ENCODE measurements at regions not wholly inside any gene's neighbourhood (a gene's known extent, or its start where the extent isn't known, plus 50 kb on each side); places are given as distances from the start of the nearest gene placed in this dataset.

DNA sequence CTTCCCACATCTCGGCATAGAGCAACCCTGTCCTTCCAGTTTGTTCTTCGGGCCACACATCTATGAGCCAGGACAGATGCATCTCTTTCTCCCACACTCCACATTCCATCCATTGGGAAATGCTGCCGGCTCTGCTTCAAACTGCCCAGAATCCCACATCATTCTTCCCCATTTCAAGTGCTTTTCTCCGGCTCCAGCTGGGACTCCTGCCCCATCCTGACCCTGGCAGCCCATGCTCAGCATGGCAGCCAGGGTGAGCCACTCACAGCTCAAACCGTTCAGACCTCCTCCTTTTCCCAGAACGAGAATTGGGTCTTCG is 132.8 kb upstream of the SDK2 start:
- POLR2A ChIA-PET, result no interaction called here
- no peak for DNase-seq (ENCODE audit: low read depth, low spot score)
- H3K4me3 ChIP-seq (ENCODE audit: low read depth, low read length), result no peak overlapping the region
- TF ChIP-seq, protein P1, sequence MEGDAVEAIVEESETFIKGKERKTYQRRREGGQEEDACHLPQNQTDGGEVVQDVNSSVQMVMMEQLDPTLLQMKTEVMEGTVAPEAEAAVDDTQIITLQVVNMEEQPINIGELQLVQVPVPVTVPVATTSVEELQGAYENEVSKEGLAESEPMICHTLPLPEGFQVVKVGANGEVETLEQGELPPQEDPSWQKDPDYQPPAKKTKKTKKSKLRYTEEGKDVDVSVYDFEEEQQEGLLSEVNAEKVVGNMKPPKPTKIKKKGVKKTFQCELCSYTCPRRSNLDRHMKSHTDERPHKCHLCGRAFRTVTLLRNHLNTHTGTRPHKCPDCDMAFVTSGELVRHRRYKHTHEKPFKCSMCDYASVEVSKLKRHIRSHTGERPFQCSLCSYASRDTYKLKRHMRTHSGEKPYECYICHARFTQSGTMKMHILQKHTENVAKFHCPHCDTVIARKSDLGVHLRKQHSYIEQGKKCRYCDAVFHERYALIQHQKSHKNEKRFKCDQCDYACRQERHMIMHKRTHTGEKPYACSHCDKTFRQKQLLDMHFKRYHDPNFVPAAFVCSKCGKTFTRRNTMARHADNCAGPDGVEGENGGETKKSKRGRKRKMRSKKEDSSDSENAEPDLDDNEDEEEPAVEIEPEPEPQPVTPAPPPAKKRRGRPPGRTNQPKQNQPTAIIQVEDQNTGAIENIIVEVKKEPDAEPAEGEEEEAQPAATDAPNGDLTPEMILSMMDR (IDR thresholded peaks at IDR 0.05; ENCODE audit: insufficient read depth, low read length, missing control alignments), result no peak
- CTCF ChIA-PET, result no interaction called here

DNA sequence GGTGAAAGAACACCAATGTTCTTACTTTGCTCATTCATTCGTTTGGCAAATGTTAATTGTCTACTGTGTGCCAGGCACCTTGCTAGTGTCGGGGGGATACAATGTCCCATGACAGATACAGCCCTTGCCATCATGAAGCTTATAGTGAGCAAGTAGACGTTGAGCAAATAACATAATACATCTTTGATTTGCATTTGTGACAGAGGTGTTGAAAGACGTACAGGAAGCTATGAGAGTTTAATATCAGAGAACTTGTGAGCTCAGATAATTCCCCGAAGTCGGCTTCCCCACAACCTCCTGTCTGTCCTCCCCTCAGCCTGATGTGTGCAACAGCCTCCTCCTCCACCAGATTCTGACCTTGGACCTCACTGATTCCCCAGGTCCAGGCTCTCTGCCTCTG is 138.0 kb upstream of the SDK2 start:
- no peak for DNase-seq (ENCODE audit: low read depth, low spot score)
- POLR2A ChIA-PET, result no interaction called here
- TF ChIP-seq, protein P1 (IDR thresholded peaks at IDR 0.05; ENCODE audit: insufficient read depth, low read length, missing control alignments), result no peak
- CTCF ChIA-PET, result no interaction called here
- no peak overlapping the region for H3K4me3 ChIP-seq (ENCODE audit: low read depth, low read length)

DNA sequence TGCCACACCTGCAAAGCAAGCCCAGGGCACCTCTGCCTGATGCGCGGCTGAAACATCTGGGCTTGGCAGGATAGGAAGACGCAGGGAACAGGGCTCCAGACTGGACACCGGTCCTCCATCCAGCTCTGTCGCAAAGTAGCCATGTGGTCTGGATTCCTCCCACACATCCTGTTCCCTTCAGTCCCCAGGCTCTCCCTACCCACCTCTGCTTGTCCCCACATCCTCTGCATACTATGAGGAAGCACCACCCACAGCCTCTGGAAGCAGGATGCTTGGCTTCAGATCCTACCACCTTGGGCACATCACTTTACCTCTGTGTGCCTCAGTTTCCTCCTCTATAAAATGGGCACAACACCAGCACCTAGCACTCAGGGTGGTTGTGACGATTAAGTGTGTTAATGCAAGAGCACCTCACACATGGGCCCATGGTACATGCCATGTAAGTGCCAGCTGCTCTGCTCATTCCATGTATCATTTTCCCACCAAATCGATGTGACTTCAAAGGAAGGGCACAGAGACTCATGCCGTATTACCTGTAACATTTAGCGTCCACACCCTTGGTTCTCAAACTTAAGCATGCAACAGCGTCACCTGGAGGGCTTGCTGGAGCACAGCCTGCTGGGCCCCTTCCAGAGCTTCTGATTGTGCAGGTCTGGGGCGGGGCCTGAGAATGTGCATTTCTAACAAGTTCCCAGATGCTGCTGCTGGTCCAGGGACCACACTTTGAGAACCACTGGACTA is 138.6 kb upstream of the SDK2 start:
- ChIA-PET CTCF (no interaction called here), POLR2A (no interaction called here)
- no peak for DNase-seq (ENCODE audit: low read depth, low spot score)
- no peak overlapping the region for H3K4me3 ChIP-seq (ENCODE audit: low read depth, low read length)
- TF ChIP-seq, protein P1 (IDR thresholded peaks at IDR 0.05; ENCODE audit: insufficient read depth, low read length, missing control alignments), result no peak

DNA sequence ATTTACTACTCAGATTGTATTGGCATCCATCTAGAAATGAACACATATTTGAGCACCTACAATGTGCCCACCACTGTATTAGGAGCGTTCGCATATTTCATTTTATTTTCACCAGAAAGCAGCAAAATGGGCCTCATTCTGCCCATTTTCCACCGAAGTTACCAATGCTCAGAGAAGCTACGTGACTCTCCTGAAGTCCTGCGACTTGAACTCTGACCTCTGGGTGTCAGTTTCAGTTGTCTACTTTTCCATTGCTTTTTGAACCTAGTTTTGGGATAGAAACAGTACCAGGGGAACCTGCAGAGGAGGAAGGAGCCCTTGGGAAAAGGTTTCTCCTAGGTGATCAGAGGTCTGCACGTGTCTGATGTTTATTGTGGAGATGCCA is 139.1 kb upstream of the SDK2 start:
- POLR2A ChIA-PET, result no interaction called here
- CTCF ChIA-PET, result no interaction called here
- no peak overlapping the region for H3K4me3 ChIP-seq (ENCODE audit: low read depth, low read length)
- no peak for DNase-seq (ENCODE audit: low read depth, low spot score)
- TF ChIP-seq, protein P1 (IDR thresholded peaks at IDR 0.05; ENCODE audit: insufficient read depth, low read length, missing control alignments), result no peak

DNA sequence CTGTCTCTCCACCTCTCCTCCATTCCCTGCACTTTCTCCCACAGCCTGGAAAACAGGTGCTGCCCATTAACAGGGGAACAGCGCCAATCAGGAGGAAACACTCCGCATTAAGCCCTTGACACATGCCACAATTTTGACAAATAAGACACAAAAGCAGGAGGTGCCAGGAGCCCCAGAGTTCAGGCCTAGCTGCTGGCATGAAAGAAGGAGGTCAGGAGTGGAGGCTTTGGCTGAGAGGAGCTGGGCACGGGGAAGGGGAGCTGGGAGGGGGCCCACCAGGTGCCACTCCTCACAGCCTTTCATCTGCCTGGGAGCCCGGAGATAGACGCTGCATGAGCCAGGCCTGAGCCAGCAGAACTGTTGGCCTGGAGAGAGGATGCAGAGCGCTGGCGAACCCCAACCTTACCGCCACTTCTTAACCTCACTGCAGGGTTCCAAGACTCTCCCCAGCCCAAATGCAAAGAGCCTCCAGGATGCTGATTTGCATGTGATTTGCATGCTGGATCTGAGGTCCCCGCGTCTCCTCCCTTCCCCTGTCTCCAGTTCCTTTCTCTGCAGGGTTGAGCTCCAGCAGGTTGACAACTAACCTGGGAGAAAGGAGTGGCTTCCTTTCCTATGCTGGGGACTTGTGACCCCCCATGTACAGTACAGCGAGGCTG is 139.8 kb upstream of the SDK2 start:
- DNase-seq (ENCODE audit: low read depth, low spot score), result no peak
- POLR2A ChIA-PET, result no interaction called here
- CTCF ChIA-PET, result no interaction called here
- H3K4me3 ChIP-seq (ENCODE audit: low read depth, low read length), result no peak overlapping the region
- TF ChIP-seq, protein P1 (IDR thresholded peaks at IDR 0.05; ENCODE audit: insufficient read depth, low read length, missing control alignments), result no peak

DNA sequence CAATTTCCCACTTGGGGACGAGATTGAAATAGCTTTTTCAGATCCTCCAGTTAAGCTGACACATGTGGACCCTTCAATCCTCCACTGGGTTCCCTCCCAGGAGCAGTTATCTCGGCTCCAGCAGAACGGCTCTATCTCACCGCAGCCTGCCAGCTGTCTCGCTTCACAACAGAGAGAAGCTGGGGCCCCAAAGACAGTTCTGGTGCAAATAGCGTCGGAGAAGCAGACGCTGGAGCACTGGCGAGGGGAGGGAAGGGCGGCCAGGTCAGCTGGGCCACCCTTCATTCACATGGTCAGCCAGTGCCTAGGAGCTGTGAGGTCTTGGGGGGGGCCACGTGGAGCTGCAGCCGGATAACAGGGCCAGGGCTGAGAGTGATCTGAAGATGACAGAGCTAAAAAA is 141.3 kb upstream of the SDK2 start:
- no peak overlapping the region for H3K4me3 ChIP-seq (ENCODE audit: low read depth, low read length)
- POLR2A ChIA-PET, result no interaction called here
- TF ChIP-seq, protein P1 (IDR thresholded peaks at IDR 0.05; ENCODE audit: insufficient read depth, low read length, missing control alignments), result no peak
- CTCF ChIA-PET, result no interaction called here
- no peak for DNase-seq (ENCODE audit: low read depth, low spot score)

Data from AG04449 (cell line).